GM10248 (cell line): ENCODE measurements at regions not wholly inside any gene's neighbourhood (a gene's known extent, or its start where the extent isn't known, plus 50 kb on each side); places are given as distances from the start of the nearest gene placed in this dataset.

Source experiments
- CTCF ChIA-PET: fragments of 300-600 bp; sonication (Branson Sonifier 250); formaldehyde crosslinking; extraction: SDS; loops from one replicate; lab custom pipeline; 2021; ENCODE audit warnings: antibody characterized with exemption; lab: Yijun Ruan, JAX
- POLR2A ChIA-PET: fragments of 350-650 bp; sonication (Branson Sonifier 250); formaldehyde crosslinking; extraction: SDS; loops from one replicate; lab custom pipeline; 2020; ENCODE audit warnings: antibody characterized with exemption; lab: Yijun Ruan, JAX
- DNase-seq: peaks from one replicate; pipeline ENCODE4 v3.0.0; 2012; ENCODE audit errors: extremely low spot score
- CTCF ChIP-seq: IDR thresholded peaks from 2 replicates; pipeline ENCODE4 v1.5.1; 2012; ENCODE audit warnings: mild to moderate bottlenecking, low read depth; ENCODE audit errors: extremely low read depth, missing control alignments, control extremely low read depth

DNA sequence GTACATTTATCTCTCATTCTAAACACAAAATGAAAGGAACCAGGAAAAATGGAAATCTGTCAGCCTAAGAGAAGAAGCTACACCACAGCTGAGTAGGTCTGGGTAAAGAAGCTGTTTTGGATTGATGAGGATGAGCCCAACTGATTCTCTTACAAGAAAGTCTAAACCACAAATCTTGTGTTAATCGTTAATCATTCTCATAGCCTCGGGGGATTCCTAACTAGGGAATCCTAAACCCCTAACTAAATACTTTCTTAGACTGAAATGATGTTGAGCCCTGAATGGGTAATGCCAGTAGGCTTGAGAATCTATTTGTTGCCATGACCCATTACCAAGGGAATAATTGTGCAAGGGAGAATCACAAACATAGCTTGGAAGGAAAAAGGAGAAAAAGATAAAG is 327.5 kb upstream of the SPRY2 start:
- DNase-seq: no peak
- no peak for TF ChIP-seq CTCF
- POLR2A ChIA-PET: no interaction called here
- CTCF ChIA-PET: no interaction called here

DNA sequence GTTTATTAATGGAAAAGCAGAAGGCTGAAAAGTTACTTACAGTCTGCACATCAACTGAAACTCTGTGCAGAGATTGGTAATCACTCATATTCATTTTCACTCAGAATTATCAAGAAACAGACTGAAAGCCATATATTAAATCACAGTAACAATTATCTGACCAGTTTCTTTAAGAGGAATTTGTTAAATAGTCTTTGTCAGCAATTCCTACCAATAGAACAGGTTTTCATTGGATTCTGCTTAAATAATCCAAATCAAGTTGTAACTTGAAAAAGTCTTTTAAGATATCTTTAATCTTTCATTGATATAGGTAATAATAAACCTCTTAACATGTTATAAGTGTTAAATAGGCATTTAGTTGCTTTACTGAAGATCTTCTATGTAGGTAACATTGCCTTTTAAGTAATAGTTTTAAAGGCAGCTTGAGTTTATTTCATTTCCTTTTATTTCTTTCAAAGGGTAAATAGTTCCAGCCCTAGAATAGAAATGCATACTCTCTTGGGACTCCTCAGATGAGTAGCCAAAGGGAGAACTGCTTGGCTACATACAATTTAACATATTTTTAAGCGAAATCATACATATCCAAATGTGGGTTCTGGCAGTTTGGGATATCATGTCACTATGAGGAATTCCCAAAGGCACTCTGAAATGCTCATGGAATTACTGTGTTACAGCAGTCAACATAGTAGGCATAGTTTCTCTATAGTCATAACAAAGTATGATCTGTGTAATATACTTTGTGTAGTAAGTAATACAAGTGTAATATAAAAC is 326.0 kb upstream of the SPRY2 start:
- ChIA-PET POLR2A (no interaction called here), CTCF (no interaction called here)
- DNase-seq: no peak
- TF ChIP-seq CTCF: no peak

DNA sequence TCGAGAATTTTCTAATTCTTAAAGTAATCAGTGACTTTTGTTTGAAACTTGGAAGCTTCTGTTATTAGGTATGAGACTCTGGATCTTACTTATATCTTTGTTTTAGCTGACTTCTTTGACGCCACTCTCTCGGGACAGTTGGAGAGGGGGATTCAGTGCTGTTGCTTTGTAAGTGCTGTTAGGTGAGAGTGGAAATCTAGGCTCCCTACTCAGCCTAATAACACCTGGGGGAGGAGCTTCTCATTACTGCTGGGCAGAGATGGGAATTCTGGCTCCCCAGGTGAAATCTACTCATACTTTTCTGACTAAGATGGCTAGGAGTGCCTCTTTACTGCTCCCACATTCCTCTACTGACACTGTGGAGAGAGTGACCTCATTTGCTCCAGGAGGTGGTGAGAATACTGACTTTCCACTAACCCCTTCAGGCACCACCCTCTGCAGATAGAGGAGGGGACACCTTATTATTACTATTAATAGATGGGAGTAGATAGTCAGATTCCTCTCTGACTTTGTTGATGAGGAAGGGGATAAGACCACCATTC is 324.9 kb upstream of the SPRY2 start:
- no peak for TF ChIP-seq CTCF
- DNase-seq: no peak
- ChIA-PET CTCF (no interaction called here), POLR2A (no interaction called here)

- ChIA-PET CTCF (no interaction called here), POLR2A (no interaction called here)
- DNase-seq: no peak
- no peak for TF ChIP-seq CTCF
Measured at GRCh38 chr13:80664950-80665349, 324.0 kb upstream of the SPRY2 start.

GRCh38 chr13:80663788-80664187 is 322.9 kb upstream of the SPRY2 start:
- ChIA-PET CTCF (no interaction called here), POLR2A (no interaction called here)
- DNase-seq: no peak
- no peak for TF ChIP-seq CTCF

DNA sequence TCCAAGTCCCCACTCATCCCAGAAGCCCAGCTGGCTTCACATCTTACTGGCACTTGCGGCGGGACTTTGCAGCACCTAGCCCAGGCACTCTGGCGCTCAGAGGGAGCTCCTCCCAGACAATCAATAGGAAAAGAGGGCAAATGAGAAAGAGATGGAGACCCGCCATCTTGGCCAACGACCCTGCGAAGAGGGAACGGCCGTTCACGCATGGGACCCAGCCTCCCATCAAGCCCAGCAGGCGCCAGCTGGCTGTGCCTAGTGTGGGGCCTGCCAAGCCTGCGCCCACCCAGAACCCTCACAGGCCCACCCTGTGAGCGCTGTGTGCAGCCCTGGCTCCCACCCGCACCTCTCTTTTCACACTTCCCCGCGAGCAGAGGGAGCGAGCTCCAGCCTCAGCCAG is 317.8 kb upstream of the SPRY2 start:
- TF ChIP-seq CTCF: no peak
- ChIA-PET CTCF (no interaction called here), POLR2A (no interaction called here)
- no peak for DNase-seq
